Tibial nerve (tissue), 3 donors: ENCODE measurements at regions not wholly inside any gene's neighbourhood (a gene's known extent, or its start where the extent isn't known, plus 50 kb on each side); places are given as distances from the start of the nearest gene placed in this dataset.

Experiments
- POLR2A ChIP-seq, 2 donors: fragments of 450-650 bp; IDR thresholded peaks; one replicate each; pipeline ENCODE4 v1.6.1; 2017; ENCODE audit warnings: antibody characterized with exemption in 2 of 2, mild to moderate bottlenecking in 2 of 2, moderate library complexity in 2 of 2
- TF ChIP-seq, protein P1 (sequence below), 5 experiments: fragments of 200-600 bp in 3 of 5; fragments of 450-650 bp in 2 of 5; sonication (generic) in 3 of 5; IDR thresholded peaks; one replicate each; pipeline ENCODE4 v1.5.1; 2016 to 2019; ENCODE audit warnings: antibody characterized with exemption in 5 of 5, mild to moderate bottlenecking in 3 of 5, moderate library complexity in 2 of 5

DNA sequence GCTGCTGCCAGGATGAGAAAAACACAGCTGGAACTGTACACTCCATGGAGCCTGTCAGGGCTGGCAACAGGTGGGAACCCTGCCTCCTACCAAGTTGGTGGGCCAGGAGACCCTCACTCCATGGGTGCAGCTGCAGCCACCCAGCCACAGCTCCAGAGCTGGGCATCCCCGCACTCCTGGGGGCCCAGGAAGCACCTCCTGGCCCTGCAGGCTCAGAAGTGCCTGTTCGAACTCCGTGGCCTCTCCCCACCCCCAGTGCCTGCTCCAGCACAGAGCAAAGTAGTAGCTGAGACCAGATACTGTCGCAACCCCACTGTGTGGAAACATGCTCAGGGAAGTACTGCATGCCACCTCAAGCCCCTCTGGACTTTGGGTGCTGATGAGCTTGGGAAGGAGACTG is 564.0 kb upstream of the ACO1 start:
- TF ChIP-seq, protein P1, sequence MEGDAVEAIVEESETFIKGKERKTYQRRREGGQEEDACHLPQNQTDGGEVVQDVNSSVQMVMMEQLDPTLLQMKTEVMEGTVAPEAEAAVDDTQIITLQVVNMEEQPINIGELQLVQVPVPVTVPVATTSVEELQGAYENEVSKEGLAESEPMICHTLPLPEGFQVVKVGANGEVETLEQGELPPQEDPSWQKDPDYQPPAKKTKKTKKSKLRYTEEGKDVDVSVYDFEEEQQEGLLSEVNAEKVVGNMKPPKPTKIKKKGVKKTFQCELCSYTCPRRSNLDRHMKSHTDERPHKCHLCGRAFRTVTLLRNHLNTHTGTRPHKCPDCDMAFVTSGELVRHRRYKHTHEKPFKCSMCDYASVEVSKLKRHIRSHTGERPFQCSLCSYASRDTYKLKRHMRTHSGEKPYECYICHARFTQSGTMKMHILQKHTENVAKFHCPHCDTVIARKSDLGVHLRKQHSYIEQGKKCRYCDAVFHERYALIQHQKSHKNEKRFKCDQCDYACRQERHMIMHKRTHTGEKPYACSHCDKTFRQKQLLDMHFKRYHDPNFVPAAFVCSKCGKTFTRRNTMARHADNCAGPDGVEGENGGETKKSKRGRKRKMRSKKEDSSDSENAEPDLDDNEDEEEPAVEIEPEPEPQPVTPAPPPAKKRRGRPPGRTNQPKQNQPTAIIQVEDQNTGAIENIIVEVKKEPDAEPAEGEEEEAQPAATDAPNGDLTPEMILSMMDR (IDR thresholded peaks at IDR 0.05), result no peak
- TF ChIP-seq POLR2A (IDR thresholded peaks at IDR 0.05), result no peak
